Endothelial cell of umbilical vein (primary cell): ENCODE measurements at regions not wholly inside any gene's neighbourhood (a gene's known extent, or its start where the extent isn't known, plus 50 kb on each side); places are given as distances from the start of the nearest gene placed in this dataset.
"Not testable (repeated sequence)": the region's sequence is repeated elsewhere in the genome, so short reads cannot be mapped to it uniquely, and the experiment has no call there.

Experiments
- EZH2 ChIP-seq: IDR thresholded peaks from 2 replicates; pipeline ENCODE4 v1.6.1; 2012; ENCODE audit warnings: borderline replicate concordance, low read depth, mild to moderate bottlenecking, moderate library complexity, low read length, inconsistent platforms; ENCODE audit not compliant: severe bottlenecking
- FOS ChIP-seq: IDR thresholded peaks from 2 replicates; pipeline ENCODE4 v1.6.1; 2011; ENCODE audit warnings: mild to moderate bottlenecking, low read length, moderate library complexity, borderline replicate concordance; ENCODE audit not compliant: insufficient read depth
- GATA2 ChIP-seq: IDR thresholded peaks from 2 replicates; pipeline ENCODE4 v1.7.0; 2011; ENCODE audit warnings: low read depth, mild to moderate bottlenecking, moderate library complexity, mixed read lengths, low read length; ENCODE audit not compliant: insufficient read length, insufficient read depth
- JUN ChIP-seq: IDR thresholded peaks from 2 replicates; pipeline ENCODE4 v1.6.1; 2011; ENCODE audit warnings: borderline replicate concordance, low read depth; ENCODE audit not compliant: insufficient read length, insufficient read depth
- MYC ChIP-seq: IDR thresholded peaks from one replicate; pipeline ENCODE4 v1.6.1; 2011; ENCODE audit warnings: mild to moderate bottlenecking, low read depth, low read length
- POLR2A ChIP-seq: IDR thresholded peaks from 2 replicates; pipeline ENCODE4 v1.6.1; 2012; ENCODE audit warnings: low read depth, mild to moderate bottlenecking, control low read depth, low read length
- POLR2AphosphoS5 ChIP-seq: IDR thresholded peaks from 2 replicates; pipeline ENCODE4 v1.6.1; 2012; ENCODE audit warnings: low read depth, mild to moderate bottlenecking, control low read depth, low read length, moderate library complexity; ENCODE audit not compliant: insufficient read depth
- TF ChIP-seq, protein P1 (sequence below), 2 donors: IDR thresholded peaks; 1 replicate in 1 of 2; 2 replicates in 1 of 2; pipeline ENCODE4 v1.5.1; 2011; ENCODE audit warnings: low read length in 2 of 2, mild to moderate bottlenecking in 2 of 2, moderate library complexity in 2 of 2, control low read depth in 1 of 2, inconsistent platforms in 1 of 2, low read depth in 1 of 2; ENCODE audit not compliant: insufficient read depth in 1 of 2; ENCODE audit errors: extremely low read depth in 1 of 2
- TF ChIP-seq, protein P2 (sequence below): IDR thresholded peaks from 2 replicates; pipeline ENCODE4 v1.6.1; 2011; ENCODE audit not compliant: insufficient read depth, insufficient read length

DNA sequence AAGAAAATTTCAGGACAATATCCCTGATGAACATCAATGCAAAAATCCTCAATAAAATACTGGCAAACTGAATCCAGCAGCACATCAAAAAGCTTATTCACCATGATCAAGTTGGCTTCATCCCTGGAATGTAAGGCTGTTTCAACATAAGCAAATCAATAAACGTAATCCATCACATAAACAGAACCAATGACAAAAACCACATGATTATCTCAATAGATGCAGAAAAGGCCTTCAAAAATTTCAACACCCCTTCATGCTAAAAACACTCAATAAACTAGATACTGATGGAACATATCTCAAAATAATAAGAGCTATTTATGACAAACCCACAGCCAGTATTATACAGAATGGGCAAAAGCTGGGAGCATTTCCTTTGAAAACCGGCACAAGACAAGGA lies 177.7 kb downstream of the PCDH18 start:
- TF ChIP-seq POLR2A, POLR2AphosphoS5, EZH2, MYC, JUN, FOS, GATA2: not testable (repeated sequence)
- TF ChIP-seq, protein P1, sequence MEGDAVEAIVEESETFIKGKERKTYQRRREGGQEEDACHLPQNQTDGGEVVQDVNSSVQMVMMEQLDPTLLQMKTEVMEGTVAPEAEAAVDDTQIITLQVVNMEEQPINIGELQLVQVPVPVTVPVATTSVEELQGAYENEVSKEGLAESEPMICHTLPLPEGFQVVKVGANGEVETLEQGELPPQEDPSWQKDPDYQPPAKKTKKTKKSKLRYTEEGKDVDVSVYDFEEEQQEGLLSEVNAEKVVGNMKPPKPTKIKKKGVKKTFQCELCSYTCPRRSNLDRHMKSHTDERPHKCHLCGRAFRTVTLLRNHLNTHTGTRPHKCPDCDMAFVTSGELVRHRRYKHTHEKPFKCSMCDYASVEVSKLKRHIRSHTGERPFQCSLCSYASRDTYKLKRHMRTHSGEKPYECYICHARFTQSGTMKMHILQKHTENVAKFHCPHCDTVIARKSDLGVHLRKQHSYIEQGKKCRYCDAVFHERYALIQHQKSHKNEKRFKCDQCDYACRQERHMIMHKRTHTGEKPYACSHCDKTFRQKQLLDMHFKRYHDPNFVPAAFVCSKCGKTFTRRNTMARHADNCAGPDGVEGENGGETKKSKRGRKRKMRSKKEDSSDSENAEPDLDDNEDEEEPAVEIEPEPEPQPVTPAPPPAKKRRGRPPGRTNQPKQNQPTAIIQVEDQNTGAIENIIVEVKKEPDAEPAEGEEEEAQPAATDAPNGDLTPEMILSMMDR (IDR thresholded peaks at IDR 0.05; ENCODE audit: extremely low read depth in 1 of 2, insufficient read depth in 1 of 2, low read depth in 1 of 2, low read length in 2 of 2) = not testable (repeated sequence)
- TF ChIP-seq, protein P2, sequence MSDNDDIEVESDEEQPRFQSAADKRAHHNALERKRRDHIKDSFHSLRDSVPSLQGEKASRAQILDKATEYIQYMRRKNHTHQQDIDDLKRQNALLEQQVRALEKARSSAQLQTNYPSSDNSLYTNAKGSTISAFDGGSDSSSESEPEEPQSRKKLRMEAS = not testable (repeated sequence)
